ENCODE measurements at regions not wholly inside any gene's neighbourhood (a gene's known extent, or its start where the extent isn't known, plus 50 kb on each side); places are given as distances from the start of the nearest gene placed in this dataset.

GRCh38 chr14:84864548-84865271, 665.2 kb upstream of the FLRT2 start:
- no peaks in the 10 kb centered on the region for H3K36me3 ChIP-seq (ENCODE audit: control insufficient read depth, insufficient read depth, low read length)
- no peak for TF ChIP-seq TCF7L2 (IDR thresholded peaks at IDR 0.05; ENCODE audit: low read depth, low read length)
- no peak for TF ChIP-seq POLR2AphosphoS5 (IDR thresholded peaks at IDR 0.05; ENCODE audit: low read depth, low read length)
- no peak for TF ChIP-seq REST (IDR thresholded peaks at IDR 0.05; ENCODE audit: insufficient read depth in 1 of 2, low read depth in 2 of 2, low read length in 1 of 2)
- TF ChIP-seq SIN3A (IDR thresholded peaks at IDR 0.05; ENCODE audit: borderline replicate concordance, insufficient read depth, low read depth, low read length) = no peak
- no peak for TF ChIP-seq CTCF (IDR thresholded peaks at IDR 0.05)
- no peak overlapping the region for H3K27ac ChIP-seq (ENCODE audit: low read length)
- H3K9me3 ChIP-seq (ENCODE audit: control insufficient read depth, insufficient read depth, low read depth, low read length) = no peaks in the 10 kb centered on the region
- ChIA-PET CTCF (no interaction called here), POLR2A (no interaction called here)
- intact Hi-C loops (cut with micrococcal nuclease; ENCODE audit: unreplicated experiment) = no loop called here
- ATAC-seq (no peak), DNase-seq (ENCODE audit: low read depth, low spot score) (no peak)
- BruUV-seq (replicated peaks) = no TSS peak
- no peak overlapping the region for H3K4me3 ChIP-seq (ENCODE audit: low read depth in 2 of 2, low read length in 2 of 2)
- no peaks in the 10 kb centered on the region for H3K4me1 ChIP-seq (ENCODE audit: control insufficient read depth, insufficient read depth, low read length)
- H3K27me3 ChIP-seq (ENCODE audit: control insufficient read depth, insufficient read depth, low read length) = no peaks in the 10 kb centered on the region
- in situ Hi-C loops (cut with HindIII; ENCODE audit: low pct_unique_long_range_greater_than_20kb, low sequenced_read_pairs) = no loop called here

- intact Hi-C loops (cut with micrococcal nuclease; ENCODE audit: unreplicated experiment) = no loop called here
- Histone ChIP-seq H3K9me3 (ENCODE audit: control insufficient read depth, insufficient read depth, low read depth, low read length) (no peaks in the 10 kb centered on the region), H3K27me3 (ENCODE audit: control insufficient read depth, insufficient read depth, low read length) (no peaks in the 10 kb centered on the region), H3K27ac (ENCODE audit: low read length) (no peak overlapping the region), H3K4me1 (ENCODE audit: control insufficient read depth, insufficient read depth, low read length) (no peaks in the 10 kb centered on the region), H3K4me3 (ENCODE audit: low read depth in 2 of 2, low read length in 2 of 2) (no peak overlapping the region), H3K36me3 (ENCODE audit: control insufficient read depth, insufficient read depth, low read length) (no peaks in the 10 kb centered on the region)
- ATAC-seq (no peak), DNase-seq (ENCODE audit: low read depth, low spot score) (no peak)
- TF ChIP-seq SIN3A (IDR thresholded peaks at IDR 0.05; ENCODE audit: borderline replicate concordance, insufficient read depth, low read depth, low read length) (no peak), POLR2AphosphoS5 (IDR thresholded peaks at IDR 0.05; ENCODE audit: low read depth, low read length) (no peak), REST (IDR thresholded peaks at IDR 0.05; ENCODE audit: insufficient read depth in 1 of 2, low read depth in 2 of 2, low read length in 1 of 2) (no peak), CTCF (IDR thresholded peaks at IDR 0.05) (no peak), TCF7L2 (IDR thresholded peaks at IDR 0.05; ENCODE audit: low read depth, low read length) (no peak)
- CTCF ChIA-PET = no interaction called here
- no TSS peak for BruUV-seq (replicated peaks)
- in situ Hi-C loops (cut with HindIII; ENCODE audit: low pct_unique_long_range_greater_than_20kb, low sequenced_read_pairs) = no loop called here
- POLR2A ChIA-PET = no interaction called here
These were observed 658.2 kb upstream of the FLRT2 start for GRCh38 chr14:84871734-84872133.
